B cell (primary cell): ENCODE measurements at regions not wholly inside any gene's neighbourhood (a gene's known extent, or its start where the extent isn't known, plus 50 kb on each side); places are given as distances from the start of the nearest gene placed in this dataset.

Source experiments
- EZH2 ChIP-seq: IDR thresholded peaks from 2 replicates; pipeline ENCODE4 v1.6.1; 2012; ENCODE audit warnings: borderline replicate concordance, low read depth, mild to moderate bottlenecking, moderate library complexity, low read length; ENCODE audit not compliant: insufficient read depth, poor library complexity, severe bottlenecking
- TF ChIP-seq, protein P1 (sequence below): fragments of 200-600 bp; IDR thresholded peaks from one replicate; pipeline ENCODE4 v1.8.0; 2022; ENCODE audit warnings: antibody characterized with exemption, mild to moderate bottlenecking

DNA sequence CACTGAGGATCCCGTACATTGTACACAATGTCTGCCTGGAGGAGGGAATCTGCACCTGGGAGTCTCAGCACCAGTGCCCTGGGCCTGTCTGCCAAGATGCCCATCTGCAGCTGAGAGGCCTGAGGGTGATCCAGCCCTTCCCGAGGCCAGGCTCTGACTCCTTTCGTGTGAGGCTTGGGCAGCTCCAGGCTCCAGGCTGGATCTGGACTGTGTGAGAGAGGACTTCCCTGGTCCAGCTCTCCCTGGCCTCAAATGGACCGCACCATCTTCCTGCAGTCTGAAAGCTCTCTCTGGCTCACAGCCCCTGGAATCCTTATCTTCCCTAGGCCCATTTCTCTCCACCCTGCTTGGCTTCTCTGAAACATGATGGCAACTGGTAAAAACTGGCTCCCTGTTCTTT lies 324.6 kb downstream of the DYSF start:
- TF ChIP-seq, protein P1, sequence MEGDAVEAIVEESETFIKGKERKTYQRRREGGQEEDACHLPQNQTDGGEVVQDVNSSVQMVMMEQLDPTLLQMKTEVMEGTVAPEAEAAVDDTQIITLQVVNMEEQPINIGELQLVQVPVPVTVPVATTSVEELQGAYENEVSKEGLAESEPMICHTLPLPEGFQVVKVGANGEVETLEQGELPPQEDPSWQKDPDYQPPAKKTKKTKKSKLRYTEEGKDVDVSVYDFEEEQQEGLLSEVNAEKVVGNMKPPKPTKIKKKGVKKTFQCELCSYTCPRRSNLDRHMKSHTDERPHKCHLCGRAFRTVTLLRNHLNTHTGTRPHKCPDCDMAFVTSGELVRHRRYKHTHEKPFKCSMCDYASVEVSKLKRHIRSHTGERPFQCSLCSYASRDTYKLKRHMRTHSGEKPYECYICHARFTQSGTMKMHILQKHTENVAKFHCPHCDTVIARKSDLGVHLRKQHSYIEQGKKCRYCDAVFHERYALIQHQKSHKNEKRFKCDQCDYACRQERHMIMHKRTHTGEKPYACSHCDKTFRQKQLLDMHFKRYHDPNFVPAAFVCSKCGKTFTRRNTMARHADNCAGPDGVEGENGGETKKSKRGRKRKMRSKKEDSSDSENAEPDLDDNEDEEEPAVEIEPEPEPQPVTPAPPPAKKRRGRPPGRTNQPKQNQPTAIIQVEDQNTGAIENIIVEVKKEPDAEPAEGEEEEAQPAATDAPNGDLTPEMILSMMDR, result no peak
- no peak for TF ChIP-seq EZH2
